Fibroblast of gingiva (primary cell): ENCODE measurements at regions not wholly inside any gene's neighbourhood (a gene's known extent, or its start where the extent isn't known, plus 50 kb on each side); places are given as distances from the start of the nearest gene placed in this dataset.

Source experiments
- DNase-seq: peaks from one replicate; pipeline ENCODE4 v3.0.0-alpha.2; 2011; ENCODE audit warnings: low read depth

DNA sequence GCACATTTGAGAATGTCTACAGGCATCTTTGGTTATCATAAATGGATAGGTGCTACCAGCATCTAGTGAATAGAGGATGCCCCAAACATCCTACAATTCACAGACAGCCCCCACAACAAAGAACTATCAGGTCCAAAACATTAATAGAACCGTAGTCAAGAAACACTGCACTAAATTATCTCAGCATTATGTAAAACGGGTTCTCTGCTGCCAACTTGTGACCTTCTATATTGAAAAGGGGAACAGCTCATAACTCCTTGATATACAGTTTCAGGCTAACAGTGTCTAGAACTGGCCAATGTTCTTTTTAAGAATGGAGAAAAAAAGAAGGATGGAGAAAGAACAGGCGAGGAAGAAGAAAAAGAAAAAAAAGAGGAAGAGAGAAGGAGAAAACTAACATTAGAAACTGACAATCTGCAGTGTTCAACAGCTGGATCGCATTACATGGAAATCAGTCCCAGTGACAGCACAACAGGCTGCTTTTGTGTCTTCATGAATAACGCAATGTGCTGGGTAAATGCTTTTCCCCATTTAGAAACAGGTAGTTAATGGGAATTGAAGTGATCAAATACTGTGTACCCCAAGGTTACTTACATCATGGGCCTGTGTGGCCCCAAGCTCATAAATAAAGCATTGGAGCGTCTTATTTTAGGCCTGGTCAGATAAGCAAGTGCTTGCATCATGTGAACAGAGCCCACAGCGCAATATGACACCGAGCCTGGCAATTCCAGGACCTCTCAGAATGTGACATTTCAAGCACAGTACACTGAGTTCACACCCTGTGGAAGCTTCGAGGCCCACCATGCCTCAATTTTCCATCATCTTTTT lies 339.5 kb downstream of the DHX15 start:
- DNase-seq: peak; percentile 50

DNA sequence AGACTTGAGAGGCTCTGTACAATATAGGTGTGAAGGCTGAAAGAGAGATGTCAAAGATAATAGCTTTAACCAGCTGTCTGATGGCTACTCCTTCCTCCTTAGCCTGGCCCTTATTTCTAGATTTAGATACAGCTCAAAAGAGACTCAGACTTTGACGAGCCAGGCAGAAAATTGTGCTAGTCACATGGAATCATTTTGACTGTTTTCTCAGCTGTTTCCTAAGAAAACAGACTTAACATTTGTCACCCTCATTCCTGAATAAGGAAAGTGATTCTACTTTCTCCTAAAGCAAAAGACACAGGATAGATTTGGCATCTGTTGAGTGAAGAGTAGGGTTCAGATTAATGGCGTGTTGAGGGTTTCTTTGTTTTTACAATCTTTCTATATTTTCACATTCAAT lies 340.7 kb downstream of the DHX15 start:
- no peak for DNase-seq

DNA sequence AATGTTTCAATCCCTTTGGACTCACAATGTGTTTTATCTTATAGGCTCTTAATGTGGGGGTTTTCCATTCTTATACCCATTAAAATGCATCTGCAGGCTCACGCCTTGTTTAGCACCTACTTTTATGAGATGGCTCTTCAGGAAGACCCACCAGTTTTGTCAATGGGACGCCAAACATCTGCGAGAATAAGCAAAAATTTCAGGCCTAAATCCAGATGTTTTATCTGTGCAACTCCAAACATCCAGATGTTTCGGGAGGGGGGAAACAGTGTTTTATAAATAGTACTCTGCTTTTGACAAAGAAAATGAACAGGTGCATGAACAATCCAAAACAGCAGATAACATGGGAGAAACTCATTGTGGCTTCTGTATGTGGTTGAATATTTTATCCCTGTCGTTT lies 342.8 kb downstream of the DHX15 start:
- no peak for DNase-seq

DNA sequence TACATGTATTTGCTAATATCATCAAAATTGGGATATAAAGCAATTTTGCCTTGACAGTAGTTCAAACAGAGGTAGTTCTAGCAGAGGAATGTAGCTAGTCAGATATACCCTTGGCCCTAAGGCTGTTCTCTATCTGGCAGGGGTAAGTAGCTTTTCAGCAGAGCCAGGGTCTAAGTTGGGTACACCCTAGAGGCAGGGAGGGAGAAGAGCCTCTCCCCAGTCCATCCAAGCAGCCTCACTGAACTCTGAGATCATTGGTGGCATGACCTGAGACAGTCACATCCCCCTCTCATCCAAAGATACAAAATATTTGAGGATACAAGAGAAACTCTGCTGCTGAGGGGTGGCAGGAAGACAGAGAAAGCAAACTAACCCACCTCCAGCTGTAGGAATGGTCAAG lies 343.7 kb downstream of the DHX15 start:
- DNase-seq: no peak

DNA sequence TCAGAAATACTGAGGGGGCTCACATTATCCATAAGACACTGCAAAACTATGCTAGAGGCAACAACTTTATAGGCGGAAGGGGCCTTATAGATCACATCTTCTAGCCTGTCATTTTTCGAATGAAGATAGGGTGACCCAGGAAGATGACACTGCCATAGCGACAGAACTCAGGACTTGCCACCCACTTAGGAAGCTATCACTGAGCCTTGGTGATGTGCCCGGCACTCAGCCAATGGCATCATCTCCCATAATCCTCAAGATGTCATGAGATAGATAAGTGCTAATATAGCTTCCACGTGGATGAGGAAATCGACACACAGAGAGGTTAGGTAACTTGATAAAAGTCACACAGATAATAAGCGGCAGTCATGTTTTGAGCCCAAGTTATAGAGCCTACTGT lies 346.6 kb downstream of the DHX15 start:
- no peak for DNase-seq

DNA sequence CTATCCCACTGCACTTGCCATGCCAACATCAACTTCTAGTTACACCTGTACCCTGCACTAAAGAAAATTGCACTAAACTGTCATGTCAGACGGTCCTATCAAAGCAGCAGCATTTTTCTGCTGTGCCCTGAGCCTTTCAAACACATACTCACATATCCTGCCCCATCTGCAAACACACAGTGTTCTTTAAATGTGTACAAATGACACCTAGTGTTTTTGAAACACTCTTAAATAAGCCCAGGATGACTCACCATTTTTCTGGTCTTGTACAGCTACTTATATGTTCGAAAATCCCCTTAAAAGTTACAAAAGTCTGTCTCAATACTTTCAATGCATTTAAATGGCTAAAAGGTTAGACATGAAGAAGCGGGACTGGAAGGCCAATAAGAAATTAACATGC lies 346.7 kb upstream of the PPARGC1A start:
- DNase-seq: no peak

DNA sequence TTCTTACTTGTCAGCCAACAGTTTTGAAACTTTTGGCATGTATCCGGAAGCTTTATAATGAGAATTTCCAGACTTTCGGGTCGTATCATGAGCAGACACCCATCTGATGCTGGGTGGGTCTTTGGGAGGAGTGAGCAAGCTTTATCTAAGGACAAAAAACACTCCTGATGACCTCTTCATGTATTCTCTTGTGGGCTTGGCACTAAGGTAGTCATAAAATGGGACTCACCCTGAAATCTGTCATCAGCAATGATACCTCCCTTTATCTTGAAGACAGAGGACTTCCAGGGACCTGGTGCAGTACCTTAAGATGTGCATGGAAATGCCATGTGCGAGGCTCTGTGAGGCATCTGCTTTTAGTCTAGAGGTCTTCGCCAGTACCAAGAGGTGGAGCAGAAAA lies 346.3 kb upstream of the PPARGC1A start:
- no peak for DNase-seq

DNA sequence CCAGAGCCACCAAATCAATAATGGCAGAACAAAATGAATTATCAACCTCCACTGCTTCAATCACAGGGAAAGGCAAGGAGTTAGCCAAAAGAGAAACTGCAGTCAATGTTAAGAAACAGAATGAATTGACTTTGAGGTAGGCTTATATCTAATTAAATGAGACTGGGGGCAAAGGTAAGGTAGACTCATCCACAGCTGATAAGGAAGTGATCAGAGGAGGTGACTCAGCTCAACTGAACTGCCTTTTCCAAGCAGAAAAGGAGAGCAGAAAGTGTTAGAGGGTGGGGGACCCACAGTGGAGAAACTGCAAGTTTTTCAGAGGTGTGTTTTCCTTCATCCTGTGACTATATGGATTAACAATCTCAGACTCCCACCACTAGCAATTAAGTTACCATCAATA lies 345.8 kb upstream of the PPARGC1A start:
- no peak for DNase-seq

DNA sequence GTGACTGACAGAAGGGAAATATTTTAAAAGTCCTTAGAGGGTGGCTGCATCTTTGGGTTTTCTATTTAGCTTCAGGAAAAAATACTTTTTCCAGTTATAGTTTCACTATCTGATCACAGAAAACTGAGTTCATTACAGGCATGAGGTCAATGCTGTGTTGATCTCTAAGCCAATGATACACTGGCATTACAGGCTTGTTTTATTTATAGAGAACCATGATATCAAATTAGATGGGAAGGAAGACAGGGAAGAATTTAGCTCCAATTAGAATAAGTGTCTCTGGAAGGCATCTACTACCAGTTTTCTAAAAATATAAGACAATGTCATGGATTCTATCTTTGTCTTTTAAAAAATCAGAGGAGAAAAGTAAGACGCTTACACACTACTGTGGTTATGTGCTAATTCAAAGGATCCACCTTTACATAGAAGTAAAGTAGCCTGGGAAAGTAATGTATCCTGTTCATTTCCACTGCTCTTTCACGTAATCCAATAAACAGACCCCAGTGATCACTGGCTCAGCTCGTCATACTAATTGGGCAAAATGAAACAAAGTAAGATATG lies 344.5 kb upstream of the PPARGC1A start:
- no peak for DNase-seq

DNA sequence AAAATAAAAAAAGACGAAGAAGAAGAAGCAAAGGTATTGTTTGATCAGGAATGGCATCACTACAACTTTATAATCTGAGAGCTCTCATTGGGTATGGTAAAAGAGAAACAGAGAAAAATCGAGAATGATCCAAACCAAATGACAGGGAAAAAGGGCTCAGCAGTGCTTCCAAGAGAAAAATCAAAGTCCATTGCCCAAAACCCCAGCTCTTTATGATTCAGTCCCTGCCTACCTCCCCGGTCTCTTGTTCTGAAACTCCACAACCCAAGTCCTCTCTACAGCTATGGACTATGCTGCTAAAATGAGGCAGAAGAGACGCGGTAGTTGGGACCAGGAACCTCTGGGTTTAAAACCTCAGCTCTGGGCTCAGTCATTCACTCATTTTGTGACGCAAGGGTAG lies 341.1 kb upstream of the PPARGC1A start:
- no peak for DNase-seq

DNA sequence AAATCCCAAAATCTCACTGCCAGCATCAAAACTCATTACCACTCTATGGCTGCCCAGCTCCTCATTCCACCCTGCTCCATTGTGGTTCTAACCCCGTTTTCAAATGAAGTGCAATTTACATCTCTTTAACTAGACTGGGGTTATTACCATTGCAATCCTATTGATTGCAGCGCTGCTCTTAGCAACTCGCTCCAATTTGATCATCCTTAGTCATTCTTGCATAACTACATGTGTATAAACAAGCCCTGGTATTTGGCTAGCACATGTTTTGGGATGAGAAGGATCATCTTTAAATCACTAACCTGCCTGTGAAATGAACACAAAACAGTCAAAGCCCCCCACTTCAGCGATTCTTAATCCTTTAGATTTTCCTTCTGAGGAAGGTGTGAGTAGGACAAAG lies 340.1 kb upstream of the PPARGC1A start:
- DNase-seq: peak; percentile 90

DNA sequence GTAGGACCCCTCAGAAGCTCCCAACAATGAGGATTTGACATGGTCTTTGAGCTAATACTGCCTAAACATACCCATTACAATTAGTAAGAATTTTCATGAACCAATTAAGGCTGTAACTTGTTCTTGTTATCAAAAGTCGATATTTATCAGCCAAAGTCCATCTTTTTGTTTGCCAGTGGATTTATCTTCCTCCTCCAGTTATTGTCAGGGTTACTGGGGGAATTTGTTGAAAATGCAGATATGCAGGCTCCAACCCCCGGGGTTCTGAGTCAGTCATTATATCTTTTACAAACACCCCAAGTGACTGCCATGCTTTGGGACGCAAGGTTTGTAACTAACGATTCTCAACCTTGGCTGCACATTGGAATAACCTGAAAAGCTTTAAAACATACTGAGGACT lies 338.8 kb upstream of the PPARGC1A start:
- no peak for DNase-seq

DNA sequence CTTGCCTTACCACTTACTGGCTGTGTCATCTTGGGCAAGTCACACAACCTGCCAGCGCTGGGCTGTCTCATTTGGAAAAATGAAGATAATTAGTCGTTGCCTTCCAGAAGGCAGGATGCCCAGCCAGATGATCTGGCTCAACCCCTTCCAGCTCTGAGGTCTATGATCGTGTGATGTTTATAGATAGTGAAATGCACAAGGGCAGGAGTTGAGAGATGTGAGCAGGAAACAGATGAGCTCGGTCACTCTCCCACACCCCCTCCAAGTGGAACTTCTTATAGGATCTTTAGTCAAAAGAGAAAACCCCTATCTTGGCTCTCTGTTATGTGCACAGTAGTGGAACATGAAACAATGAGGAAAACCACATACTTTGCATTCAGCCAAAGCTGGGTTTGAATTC lies 336.8 kb upstream of the PPARGC1A start:
- DNase-seq: peak; percentile 84

DNA sequence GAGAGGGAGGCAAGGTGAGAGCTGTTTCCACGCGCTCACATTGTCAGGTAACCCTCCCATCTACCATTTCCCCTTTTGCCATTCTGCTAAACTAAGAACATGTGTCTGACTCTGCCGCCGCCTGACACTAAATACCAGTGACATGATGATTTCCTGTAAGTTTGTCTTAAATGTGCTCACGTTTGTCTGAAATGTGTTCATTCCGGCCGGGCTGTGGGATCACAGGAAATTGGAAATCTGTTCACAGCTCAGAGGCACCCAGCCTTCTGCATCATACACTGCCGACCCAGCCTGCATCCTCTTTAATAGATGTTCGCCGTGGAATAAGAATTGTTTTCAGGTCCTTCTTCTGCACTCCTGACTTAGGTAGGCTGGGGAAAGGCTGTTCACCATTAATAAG lies 336.2 kb upstream of the PPARGC1A start:
- peak; percentile 86 for DNase-seq

DNA sequence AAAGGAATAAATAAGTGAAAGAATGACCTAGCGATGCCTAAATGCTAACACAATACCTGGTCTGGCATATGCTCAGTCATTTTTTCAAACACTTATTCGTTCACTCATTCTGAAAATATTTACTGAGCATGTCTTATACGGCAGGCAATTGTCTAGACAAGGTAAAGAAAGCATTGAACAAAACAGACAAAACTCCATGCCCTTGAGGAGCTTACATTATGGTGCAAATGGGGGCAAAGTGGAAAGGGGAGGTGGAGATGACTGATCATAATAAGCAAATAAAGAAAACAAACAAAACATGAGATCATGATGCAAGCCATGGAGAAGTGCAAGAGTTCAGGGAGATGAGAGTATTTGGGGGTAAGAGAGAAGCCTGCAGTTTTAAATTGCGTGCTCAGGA lies 334.6 kb upstream of the PPARGC1A start:
- no peak for DNase-seq

DNA sequence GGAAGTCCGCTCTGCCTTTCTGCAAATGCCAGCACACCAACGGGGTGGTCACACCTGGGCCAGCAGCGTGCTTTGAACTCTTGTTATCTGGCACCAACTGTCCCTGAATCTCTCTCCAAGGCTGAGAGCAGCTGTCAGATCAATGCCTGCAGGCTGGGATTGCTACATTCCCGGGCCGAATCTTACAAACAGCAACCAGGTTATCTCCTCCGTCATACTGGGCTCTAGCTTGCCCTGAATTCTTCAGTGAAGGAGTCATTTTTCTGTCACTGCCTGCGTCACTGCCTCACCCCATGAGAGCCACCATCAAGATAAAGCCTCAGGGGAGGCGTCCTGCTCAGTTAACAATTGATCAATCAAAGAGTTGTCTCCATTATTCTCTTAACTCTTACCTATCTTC lies 329.4 kb upstream of the PPARGC1A start:
- DNase-seq: no peak

DNA sequence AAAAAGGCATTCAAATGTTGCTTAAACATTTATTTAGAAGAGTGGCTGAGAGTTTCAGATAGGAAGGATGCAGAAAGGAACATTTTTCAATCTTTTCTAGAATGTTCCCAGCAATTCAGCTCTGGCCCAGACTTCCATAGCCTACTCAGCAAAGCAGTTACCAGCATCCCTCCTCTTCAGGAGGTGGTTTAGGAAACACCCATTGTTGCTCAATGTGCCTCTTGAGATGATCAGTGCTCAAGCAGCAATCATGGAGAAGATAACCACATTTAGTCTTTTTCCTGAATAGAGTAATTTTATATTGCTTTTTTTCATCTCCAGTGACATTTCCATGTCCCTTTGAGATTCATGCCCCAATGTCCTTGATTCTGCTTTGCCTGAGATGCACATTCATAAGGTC lies 328.7 kb upstream of the PPARGC1A start:
- DNase-seq: no peak

DNA sequence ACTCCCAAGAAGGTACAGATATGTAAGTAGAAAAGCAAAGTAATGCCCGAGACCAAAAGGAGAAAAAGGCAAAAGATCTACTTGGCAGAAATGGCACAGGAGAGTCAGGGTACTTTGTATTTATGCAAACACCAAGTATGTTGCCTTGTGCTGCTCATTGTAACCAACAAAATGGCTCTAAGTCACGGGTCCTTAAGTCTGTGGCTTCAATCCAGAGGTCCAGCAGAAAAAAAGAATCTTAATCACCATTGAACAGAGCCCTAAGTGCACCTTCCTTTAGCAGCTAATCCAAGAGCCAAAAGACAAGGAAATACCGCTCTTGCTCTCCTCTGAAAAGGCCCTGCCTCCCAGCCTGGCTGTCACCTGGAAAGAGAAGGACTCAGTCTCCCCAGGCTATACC lies 324.9 kb upstream of the PPARGC1A start:
- no peak for DNase-seq

DNA sequence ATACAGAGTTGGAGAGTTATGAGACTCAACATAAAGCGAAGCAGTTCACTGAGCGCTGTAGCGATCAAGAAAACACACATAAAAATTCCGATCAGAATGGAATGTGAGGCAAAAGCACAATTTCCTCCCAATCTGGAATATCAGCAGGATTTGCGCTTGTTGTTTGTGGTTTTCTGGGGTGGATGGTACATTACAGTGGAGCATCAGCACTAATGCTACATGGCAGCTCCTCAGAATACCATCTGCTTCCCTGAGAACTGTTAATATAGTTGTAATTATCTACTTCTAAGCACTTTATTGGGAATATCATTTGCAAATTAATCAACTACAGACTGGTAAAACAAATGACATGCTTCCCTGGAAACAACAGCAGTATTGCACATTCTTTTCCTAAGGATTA lies 324.1 kb upstream of the PPARGC1A start:
- DNase-seq: no peak

DNA sequence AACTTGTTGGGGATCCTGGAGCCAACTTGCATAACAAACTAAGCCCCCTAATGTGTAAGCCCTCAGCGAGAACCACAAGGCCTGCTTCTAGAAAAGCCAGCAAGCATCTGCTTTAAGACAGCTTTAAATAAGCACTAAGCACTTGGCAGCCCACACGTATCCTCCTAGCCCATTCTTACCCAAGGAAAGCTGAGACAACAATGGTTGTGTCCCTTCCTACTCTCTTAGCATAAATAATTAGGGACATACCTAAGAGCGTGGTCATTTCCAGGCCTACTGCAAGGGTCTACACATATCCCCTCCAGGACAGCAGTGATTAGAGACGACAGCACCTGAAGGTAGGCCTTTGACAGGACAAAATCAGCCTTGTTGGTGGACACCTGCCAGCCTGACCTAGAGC lies 322.8 kb upstream of the PPARGC1A start:
- no peak for DNase-seq

DNA sequence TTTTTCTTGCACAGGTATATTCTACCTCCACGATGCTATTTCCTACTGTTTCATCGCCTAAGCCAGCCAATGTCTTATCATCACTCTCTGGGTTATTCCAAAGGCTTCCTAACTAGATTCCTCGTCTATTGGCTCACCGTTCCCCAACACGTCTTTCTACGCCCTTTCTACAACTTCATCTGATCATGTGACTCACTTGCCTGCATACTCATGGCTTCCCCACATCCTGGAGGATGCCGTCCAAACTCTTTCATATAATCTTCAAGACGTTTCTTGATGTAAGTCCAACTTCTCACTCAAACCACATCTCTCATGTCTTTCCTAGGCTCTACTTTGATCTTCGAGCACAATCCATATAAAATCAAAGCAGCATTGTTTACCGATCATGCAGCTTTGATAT lies 322.0 kb upstream of the PPARGC1A start:
- peak; percentile 41 for DNase-seq

DNA sequence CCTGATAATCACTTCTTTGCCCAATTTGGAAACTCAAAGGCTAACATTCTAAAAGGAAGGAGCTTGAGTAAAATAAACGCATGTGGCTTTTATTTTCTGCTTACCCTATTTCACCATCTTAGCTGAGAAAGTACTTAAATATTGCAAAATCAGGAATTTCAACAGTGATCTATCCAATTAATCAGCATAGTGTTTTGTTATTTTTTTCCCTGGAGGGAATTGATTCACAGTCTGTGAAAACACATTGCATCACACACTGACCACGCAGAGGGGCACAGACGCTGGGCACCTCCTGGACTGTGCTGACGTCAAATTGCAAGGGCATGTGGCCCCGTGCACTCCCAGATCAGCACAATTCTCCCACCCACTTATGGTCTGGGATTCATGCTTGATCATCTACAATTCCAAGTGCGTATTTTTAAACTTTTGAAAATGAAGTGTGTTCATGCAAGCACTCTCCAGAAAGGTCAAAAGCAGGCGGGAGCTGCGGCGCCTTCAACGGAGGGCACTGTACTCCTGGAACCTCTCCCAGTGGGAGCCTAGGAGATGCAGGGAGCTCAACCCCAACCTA lies 320.6 kb upstream of the PPARGC1A start:
- peak; percentile 100 for DNase-seq

DNA sequence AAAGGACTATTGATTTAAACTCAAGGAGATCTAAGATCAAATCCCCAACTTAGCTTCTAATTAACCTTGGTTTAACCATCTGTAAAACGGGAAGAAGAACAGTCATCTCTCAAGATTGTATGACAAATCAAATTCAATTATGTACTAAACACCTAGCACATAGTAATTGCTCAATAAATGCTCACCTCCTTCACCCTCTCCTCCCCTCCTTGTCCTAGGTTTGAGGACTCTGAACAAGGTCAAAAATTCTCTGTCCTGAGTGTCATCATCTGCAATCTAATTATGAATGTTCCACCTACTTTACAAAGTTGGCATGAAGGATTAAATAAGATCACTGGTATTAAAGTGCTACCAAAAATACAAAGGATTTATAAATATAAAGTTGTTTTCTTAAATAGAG lies 320.1 kb upstream of the PPARGC1A start:
- no peak for DNase-seq

DNA sequence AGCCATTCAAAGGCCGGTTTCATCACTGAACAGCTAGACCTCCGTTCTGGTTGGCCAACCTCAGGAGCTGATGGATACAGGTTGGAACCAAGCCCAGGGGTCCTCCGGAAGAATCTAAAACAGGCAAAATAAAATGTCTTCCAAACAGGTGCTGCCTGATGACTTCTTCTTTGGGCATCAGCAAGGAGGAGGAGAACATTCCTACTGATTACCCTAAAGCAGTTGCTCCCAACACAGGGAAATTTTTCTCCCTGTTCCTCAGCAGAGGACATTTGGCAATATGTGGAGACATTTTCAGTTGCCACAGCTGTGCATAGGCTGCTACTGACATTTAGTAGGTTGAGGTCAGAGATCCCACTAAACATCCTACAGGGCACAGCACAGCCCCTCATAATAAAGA lies 319.3 kb upstream of the PPARGC1A start:
- DNase-seq: peak; percentile 41
